WTC11 (cell line): ENCODE measurements at regions not wholly inside any gene's neighbourhood (a gene's known extent, or its start where the extent isn't known, plus 50 kb on each side); places are given as distances from the start of the nearest gene placed in this dataset.

Experiments used
- ATAC-seq: fragments of 200-7000 bp; cut with Tn5 transposase; 2 replicates; pipeline ENCODE4 v1.10.0; 2021; ENCODE audit warnings: mild to moderate bottlenecking, moderate library complexity
- CTCF ChIA-PET: fragments of 300-600 bp; sonication (Branson Sonifier 250); formaldehyde crosslinking; loops from one replicate; lab custom pipeline; 2021; ENCODE audit warnings: antibody characterized with exemption; lab: Charles Lee
- POLR2A ChIA-PET: fragments of 350-600 bp; sonication (Branson Sonifier 250); formaldehyde crosslinking; loops from one replicate; lab custom pipeline; 2021; ENCODE audit warnings: antibody characterized with exemption; lab: Charles Lee
- DNase-seq: peaks from one replicate; pipeline ENCODE4 v3.0.0; 2021; ENCODE audit warnings: low spot score
- H3K27ac Mint-ChIP-seq: 2 replicates; pipeline ENCODE4 v1.8.0; 2021; ENCODE audit warnings: mixed read lengths
- H3K27me3 Mint-ChIP-seq: 2 replicates; pipeline ENCODE4 v1.8.0; 2021; ENCODE audit warnings: low read depth, mild to moderate bottlenecking, moderate library complexity, mixed read lengths
- H3K36me3 Mint-ChIP-seq: 2 replicates; pipeline ENCODE4 v1.8.0; 2021; ENCODE audit warnings: mixed read lengths
- H3K4me1 Mint-ChIP-seq: 2 replicates; pipeline ENCODE4 v1.8.0; 2022; ENCODE audit warnings: mixed read lengths
- H3K4me3 Mint-ChIP-seq: 2 replicates; pipeline ENCODE4 v1.8.0; 2021; ENCODE audit warnings: mild to moderate bottlenecking, moderate library complexity, mixed read lengths
- H3K9me3 Mint-ChIP-seq: 2 replicates; pipeline ENCODE4 v1.8.0; 2021; ENCODE audit warnings: mixed read lengths
- ATF1 ChIP-seq: sonication (generic); formaldehyde crosslinking; IDR thresholded peaks from 2 replicates; pipeline ENCODE4 v1.8.1; 2023; ENCODE audit warnings: mild to moderate bottlenecking, moderate library complexity, missing genetic modification reagents
- CREM ChIP-seq: sonication (generic); formaldehyde crosslinking; IDR thresholded peaks from 2 replicates; pipeline ENCODE4 v1.8.1; 2022; ENCODE audit warnings: mild to moderate bottlenecking, missing genetic modification reagents, moderate library complexity
- FOXJ3 ChIP-seq: sonication (generic); formaldehyde crosslinking; IDR thresholded peaks from 2 replicates; pipeline ENCODE4 v1.9.0; 2021; ENCODE audit warnings: missing genetic modification reagents, mild to moderate bottlenecking, borderline replicate concordance
- FOXP1 ChIP-seq: sonication (generic); formaldehyde crosslinking; IDR thresholded peaks from 2 replicates; pipeline ENCODE4 v1.8.0; 2022; ENCODE audit warnings: missing genetic modification reagents, mild to moderate bottlenecking, moderate library complexity, borderline replicate concordance
- IRF2 ChIP-seq: sonication (generic); formaldehyde crosslinking; IDR thresholded peaks from 2 replicates; pipeline ENCODE4 v1.8.0; 2022; ENCODE audit warnings: low read depth, missing genetic modification reagents, borderline replicate concordance
- JAZF1 ChIP-seq: fragments of 250-450 bp; sonication (Bioruptor Pico); IDR thresholded peaks from 2 replicates; pipeline ENCODE4 v1.9.0; 2021; ENCODE audit warnings: moderate library complexity, mild to moderate bottlenecking, inconsistent platforms
- NR3C1 ChIP-seq: sonication (generic); formaldehyde crosslinking; conservative IDR thresholded peaks from 2 replicates; pipeline ENCODE4 v1.8.1; 2023; ENCODE audit warnings: low read depth, mild to moderate bottlenecking, missing genetic modification reagents
- RELA ChIP-seq: sonication (generic); formaldehyde crosslinking; IDR thresholded peaks from 2 replicates; pipeline ENCODE4 v1.8.1; 2022; ENCODE audit warnings: missing genetic modification reagents, mild to moderate bottlenecking, borderline replicate concordance
- SMAD4 ChIP-seq: sonication (generic); formaldehyde crosslinking; IDR thresholded peaks from 2 replicates; pipeline ENCODE4 v1.8.0; 2022; ENCODE audit warnings: mild to moderate bottlenecking, missing genetic modification reagents
- TEAD4 ChIP-seq: sonication (generic); formaldehyde crosslinking; IDR thresholded peaks from 2 replicates; pipeline ENCODE4 v1.8.0; 2022; ENCODE audit warnings: mild to moderate bottlenecking, missing genetic modification reagents
- ZBTB21 ChIP-seq: sonication (generic); formaldehyde crosslinking; IDR thresholded peaks from 2 replicates; pipeline ENCODE4 v1.8.1; 2023; ENCODE audit warnings: mild to moderate bottlenecking, missing genetic modification reagents, borderline replicate concordance
- ZNF121 ChIP-seq: sonication (generic); formaldehyde crosslinking; IDR thresholded peaks from 2 replicates; pipeline ENCODE4 v1.8.0; 2023; ENCODE audit warnings: missing genetic modification reagents
- ZNF423 ChIP-seq: fragments of 250-450 bp; sonication (Bioruptor Pico); IDR thresholded peaks from 2 replicates; pipeline ENCODE4 v2.1.2; 2022; ENCODE audit warnings: mild to moderate bottlenecking, moderate library complexity
- TF ChIP-seq, protein P1 (sequence below): sonication (generic); formaldehyde crosslinking; IDR thresholded peaks from 2 replicates; pipeline ENCODE4 v1.8.1; 2022; ENCODE audit warnings: mild to moderate bottlenecking, moderate library complexity, missing genetic modification reagents
- TF ChIP-seq, protein P2 (sequence below): sonication (generic); formaldehyde crosslinking; IDR thresholded peaks from 2 replicates; pipeline ENCODE4 v1.8.1; 2022; ENCODE audit warnings: mild to moderate bottlenecking, missing genetic modification reagents, moderate library complexity, borderline replicate concordance
- TF ChIP-seq, protein P3 (sequence below): fragments of 250-450 bp; sonication (Bioruptor Pico); IDR thresholded peaks from 2 replicates; pipeline ENCODE4 v1.9.0; 2021; ENCODE audit warnings: moderate library complexity, mild to moderate bottlenecking, inconsistent platforms, borderline replicate concordance
- TF ChIP-seq, protein P4 (sequence below): sonication (generic); formaldehyde crosslinking; IDR thresholded peaks from 2 replicates; pipeline ENCODE4 v1.8.1; 2023; ENCODE audit warnings: mild to moderate bottlenecking, missing genetic modification reagents, moderate library complexity
- TF ChIP-seq, protein P5 (sequence below): sonication (generic); formaldehyde crosslinking; IDR thresholded peaks from 2 replicates; pipeline ENCODE4 v1.8.0; 2023; ENCODE audit warnings: missing genetic modification reagents
- TF ChIP-seq, protein P6 (sequence below): sonication (generic); formaldehyde crosslinking; IDR thresholded peaks from 2 replicates; pipeline ENCODE4 v1.8.1; 2023; ENCODE audit warnings: mild to moderate bottlenecking, moderate library complexity, missing genetic modification reagents
- TF ChIP-seq, protein P7 (sequence below): sonication (generic); formaldehyde crosslinking; IDR thresholded peaks from 2 replicates; pipeline ENCODE4 v1.8.0; 2022; ENCODE audit warnings: mild to moderate bottlenecking, missing genetic modification reagents
- TF ChIP-seq, protein P8 (sequence below): sonication (generic); formaldehyde crosslinking; IDR thresholded peaks from 2 replicates; pipeline ENCODE4 v1.8.1; 2023; ENCODE audit warnings: mild to moderate bottlenecking, missing genetic modification reagents

DNA sequence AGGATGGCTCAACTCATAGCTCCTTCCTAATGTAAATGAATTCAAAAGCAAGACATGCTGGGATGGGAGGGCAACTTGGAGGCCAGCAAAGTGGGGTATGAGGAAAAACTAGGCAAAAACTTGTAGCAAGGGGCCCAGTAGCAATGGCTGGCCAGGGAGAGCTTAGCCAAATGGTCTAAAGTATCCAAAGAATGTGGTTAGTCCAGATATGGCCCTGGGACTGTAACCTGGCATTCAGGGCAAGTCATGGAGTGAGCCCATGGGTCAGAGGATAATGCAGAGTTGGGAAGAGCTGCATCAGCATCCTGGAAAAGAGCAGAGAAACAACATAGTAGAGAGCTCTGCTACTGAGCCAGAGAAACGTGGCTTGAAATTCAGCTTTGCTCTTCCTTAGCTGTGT, 191.7 kb downstream of the SUCLA2 start:
- ChIA-PET CTCF (interaction anchor here (0.5 to 2.6 kb wide), 2 partner anchors 11 to 553 kb away, joined by 3 to 9 read pairs; no protein-coding TSS in a partner anchor), POLR2A (no interaction called here)
- H3K4me3 Mint-ChIP-seq: no peak overlapping the region
- no peak overlapping the region for H3K27ac Mint-ChIP-seq
- H3K36me3 Mint-ChIP-seq: no peaks in the 10 kb centered on the region
- TF ChIP-seq JAZF1 (CRISPR knock-in tag) (no peak), ZBTB21 (CRISPR knock-in tag) (no peak), IRF2 (CRISPR knock-in tag) (no peak), ZNF423 (no peak), TEAD4 (CRISPR knock-in tag) (no peak), RELA (CRISPR knock-in tag) (no peak), FOXP1 (no peak), NR3C1 (CRISPR knock-in tag) (no peak)
- TF ChIP-seq, protein P1, sequence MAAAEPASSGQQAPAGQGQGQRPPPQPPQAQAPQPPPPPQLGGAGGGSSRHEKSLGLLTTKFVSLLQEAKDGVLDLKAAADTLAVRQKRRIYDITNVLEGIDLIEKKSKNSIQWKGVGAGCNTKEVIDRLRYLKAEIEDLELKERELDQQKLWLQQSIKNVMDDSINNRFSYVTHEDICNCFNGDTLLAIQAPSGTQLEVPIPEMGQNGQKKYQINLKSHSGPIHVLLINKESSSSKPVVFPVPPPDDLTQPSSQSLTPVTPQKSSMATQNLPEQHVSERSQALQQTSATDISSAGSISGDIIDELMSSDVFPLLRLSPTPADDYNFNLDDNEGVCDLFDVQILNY (CRISPR knock-in tag): no peak
- TF ChIP-seq, protein P2, sequence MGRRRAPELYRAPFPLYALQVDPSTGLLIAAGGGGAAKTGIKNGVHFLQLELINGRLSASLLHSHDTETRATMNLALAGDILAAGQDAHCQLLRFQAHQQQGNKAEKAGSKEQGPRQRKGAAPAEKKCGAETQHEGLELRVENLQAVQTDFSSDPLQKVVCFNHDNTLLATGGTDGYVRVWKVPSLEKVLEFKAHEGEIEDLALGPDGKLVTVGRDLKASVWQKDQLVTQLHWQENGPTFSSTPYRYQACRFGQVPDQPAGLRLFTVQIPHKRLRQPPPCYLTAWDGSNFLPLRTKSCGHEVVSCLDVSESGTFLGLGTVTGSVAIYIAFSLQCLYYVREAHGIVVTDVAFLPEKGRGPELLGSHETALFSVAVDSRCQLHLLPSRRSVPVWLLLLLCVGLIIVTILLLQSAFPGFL (CRISPR knock-in tag): no peak
- TF ChIP-seq, protein P3, sequence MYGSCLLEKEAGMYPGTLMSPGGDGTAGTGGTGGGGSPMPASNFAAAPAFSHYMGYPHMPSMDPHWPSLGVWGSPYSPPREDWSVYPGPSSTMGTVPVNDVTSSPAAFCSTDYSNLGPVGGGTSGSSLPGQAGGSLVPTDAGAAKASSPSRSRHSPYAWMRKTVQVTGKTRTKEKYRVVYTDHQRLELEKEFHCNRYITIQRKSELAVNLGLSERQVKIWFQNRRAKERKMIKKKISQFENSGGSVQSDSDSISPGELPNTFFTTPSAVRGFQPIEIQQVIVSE (CRISPR knock-in tag): no peak
- TF ChIP-seq, protein P4, sequence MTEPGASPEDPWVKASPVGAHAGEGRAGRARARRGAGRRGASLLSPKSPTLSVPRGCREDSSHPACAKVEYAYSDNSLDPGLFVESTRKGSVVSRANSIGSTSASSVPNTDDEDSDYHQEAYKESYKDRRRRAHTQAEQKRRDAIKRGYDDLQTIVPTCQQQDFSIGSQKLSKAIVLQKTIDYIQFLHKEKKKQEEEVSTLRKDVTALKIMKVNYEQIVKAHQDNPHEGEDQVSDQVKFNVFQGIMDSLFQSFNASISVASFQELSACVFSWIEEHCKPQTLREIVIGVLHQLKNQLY (CRISPR knock-in tag): no peak
- TF ChIP-seq, protein P5, sequence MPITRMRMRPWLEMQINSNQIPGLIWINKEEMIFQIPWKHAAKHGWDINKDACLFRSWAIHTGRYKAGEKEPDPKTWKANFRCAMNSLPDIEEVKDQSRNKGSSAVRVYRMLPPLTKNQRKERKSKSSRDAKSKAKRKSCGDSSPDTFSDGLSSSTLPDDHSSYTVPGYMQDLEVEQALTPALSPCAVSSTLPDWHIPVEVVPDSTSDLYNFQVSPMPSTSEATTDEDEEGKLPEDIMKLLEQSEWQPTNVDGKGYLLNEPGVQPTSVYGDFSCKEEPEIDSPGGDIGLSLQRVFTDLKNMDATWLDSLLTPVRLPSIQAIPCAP (CRISPR knock-in tag): no peak
- H3K9me3 Mint-ChIP-seq: peaks cover 19% of the 10 kb centered on the region
- ATAC-seq (no peak; the same call in 1 of the 2 replicates), DNase-seq (no peak)
- H3K4me1 Mint-ChIP-seq: peaks cover 38% of the 10 kb centered on the region
- H3K27me3 Mint-ChIP-seq: no peaks in the 10 kb centered on the region; the same call in 1 of the 2 replicates

DNA sequence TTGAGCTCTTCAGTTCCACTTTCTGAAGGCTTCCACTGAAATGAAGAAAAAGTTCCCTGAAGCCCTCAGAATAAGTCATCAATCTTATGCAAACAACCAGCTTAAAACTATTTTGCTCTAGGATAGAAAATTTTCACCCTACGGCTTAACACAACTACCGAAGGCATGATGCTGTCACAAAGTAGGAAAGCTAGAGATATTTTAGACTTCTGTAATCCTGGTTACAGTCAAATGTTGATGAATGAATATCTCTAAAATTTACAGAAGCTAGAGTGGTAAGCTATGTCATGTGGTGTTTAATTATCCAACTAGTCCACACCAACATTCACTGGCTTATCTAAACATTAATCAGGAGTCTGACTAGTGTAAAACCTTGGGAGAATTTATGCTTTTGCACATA, 197.9 kb downstream of the SUCLA2 start:
- H3K4me1 Mint-ChIP-seq: no peaks in the 10 kb centered on the region
- H3K9me3 Mint-ChIP-seq: peaks cover 34% of the 10 kb centered on the region
- TF ChIP-seq SMAD4 (no peak), ZNF121 (CRISPR knock-in tag) (no peak), FOXJ3 (CRISPR knock-in tag) (no peak), CREM (CRISPR knock-in tag) (no peak), RELA (CRISPR knock-in tag) (no peak), ATF1 (CRISPR knock-in tag) (no peak)
- TF ChIP-seq, protein P6, sequence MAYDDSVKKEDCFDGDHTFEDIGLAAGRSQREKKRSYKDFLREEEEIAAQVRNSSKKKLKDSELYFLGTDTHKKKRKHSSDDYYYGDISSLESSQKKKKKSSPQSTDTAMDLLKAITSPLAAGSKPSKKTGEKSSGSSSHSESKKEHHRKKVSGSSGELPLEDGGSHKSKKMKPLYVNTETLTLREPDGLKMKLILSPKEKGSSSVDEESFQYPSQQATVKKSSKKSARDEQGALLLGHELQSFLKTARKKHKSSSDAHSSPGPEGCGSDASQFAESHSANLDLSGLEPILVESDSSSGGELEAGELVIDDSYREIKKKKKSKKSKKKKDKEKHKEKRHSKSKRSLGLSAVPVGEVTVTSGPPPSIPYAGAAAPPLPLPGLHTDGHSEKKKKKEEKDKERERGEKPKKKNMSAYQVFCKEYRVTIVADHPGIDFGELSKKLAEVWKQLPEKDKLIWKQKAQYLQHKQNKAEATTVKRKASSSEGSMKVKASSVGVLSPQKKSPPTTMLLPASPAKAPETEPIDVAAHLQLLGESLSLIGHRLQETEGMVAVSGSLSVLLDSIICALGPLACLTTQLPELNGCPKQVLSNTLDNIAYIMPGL (CRISPR knock-in tag): no peak
- TF ChIP-seq, protein P7, sequence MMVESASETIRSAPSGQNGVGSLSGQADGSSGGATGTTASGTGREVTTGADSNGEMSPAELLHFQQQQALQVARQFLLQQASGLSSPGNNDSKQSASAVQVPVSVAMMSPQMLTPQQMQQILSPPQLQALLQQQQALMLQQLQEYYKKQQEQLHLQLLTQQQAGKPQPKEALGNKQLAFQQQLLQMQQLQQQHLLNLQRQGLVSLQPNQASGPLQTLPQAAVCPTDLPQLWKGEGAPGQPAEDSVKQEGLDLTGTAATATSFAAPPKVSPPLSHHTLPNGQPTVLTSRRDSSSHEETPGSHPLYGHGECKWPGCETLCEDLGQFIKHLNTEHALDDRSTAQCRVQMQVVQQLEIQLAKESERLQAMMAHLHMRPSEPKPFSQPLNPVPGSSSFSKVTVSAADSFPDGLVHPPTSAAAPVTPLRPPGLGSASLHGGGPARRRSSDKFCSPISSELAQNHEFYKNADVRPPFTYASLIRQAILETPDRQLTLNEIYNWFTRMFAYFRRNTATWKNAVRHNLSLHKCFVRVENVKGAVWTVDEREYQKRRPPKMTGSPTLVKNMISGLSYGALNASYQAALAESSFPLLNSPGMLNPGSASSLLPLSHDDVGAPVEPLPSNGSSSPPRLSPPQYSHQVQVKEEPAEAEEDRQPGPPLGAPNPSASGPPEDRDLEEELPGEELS (CRISPR knock-in tag): no peak
- TF ChIP-seq, protein P8, sequence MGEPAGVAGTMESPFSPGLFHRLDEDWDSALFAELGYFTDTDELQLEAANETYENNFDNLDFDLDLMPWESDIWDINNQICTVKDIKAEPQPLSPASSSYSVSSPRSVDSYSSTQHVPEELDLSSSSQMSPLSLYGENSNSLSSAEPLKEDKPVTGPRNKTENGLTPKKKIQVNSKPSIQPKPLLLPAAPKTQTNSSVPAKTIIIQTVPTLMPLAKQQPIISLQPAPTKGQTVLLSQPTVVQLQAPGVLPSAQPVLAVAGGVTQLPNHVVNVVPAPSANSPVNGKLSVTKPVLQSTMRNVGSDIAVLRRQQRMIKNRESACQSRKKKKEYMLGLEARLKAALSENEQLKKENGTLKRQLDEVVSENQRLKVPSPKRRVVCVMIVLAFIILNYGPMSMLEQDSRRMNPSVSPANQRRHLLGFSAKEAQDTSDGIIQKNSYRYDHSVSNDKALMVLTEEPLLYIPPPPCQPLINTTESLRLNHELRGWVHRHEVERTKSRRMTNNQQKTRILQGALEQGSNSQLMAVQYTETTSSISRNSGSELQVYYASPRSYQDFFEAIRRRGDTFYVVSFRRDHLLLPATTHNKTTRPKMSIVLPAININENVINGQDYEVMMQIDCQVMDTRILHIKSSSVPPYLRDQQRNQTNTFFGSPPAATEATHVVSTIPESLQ: no peak

More for the DNA sequence above, 197.9 kb downstream of the SUCLA2 start:
- Mint-ChIP-seq H3K27me3 (no peaks in the 10 kb centered on the region), H3K27ac (no peak overlapping the region), H3K4me3 (no peak overlapping the region), H3K36me3 (peaks cover 6% of the 10 kb centered on the region; the same call in 1 of the 2 replicates)
- CTCF ChIA-PET: no interaction called here
- POLR2A ChIA-PET: no interaction called here
- DNase-seq: no peak
- ATAC-seq: no peak
